CD1c-positive myeloid dendritic cell (primary cell): ENCODE measurements at regions not wholly inside any gene's neighbourhood (a gene's known extent, or its start where the extent isn't known, plus 50 kb on each side); places are given as distances from the start of the nearest gene placed in this dataset.
A peak's percentile ranks its signal among the peaks of the same experiment; 100 is the strongest.

Experiments used
- DNase-seq: peaks from one replicate; pipeline ENCODE4 v3.0.0-alpha.2; 2016; ENCODE audit errors: extremely low spot score

GRCh38 chr15:68871507-68871906, 50.8 kb upstream of the ANP32A start:
- no peak for DNase-seq

GRCh38 chr15:68874788-68875187, 54.1 kb upstream of the ANP32A start:
- DNase-seq: no peak

GRCh38 chr15:68875377-68876116, 54.8 kb upstream of the SPESP1 start:
- peak; percentile 92 for DNase-seq

GRCh38 chr15:68877626-68878025, 52.7 kb upstream of the SPESP1 start:
- DNase-seq: no peak

- no peak for DNase-seq
These were observed 49.9 kb upstream of the SPESP1 start for GRCh38 chr15:68880382-68880781.
